Esophagus muscularis mucosa (tissue), 4 donors: ENCODE measurements at regions not wholly inside any gene's neighbourhood (a gene's known extent, or its start where the extent isn't known, plus 50 kb on each side); places are given as distances from the start of the nearest gene placed in this dataset.
"Not testable (repeated sequence)": the region's sequence is repeated elsewhere in the genome, so short reads cannot be mapped to it uniquely, and the experiment has no call there.

Experiments
- DNase-seq: peaks from one replicate; pipeline ENCODE4 v3.0.0-alpha.2; 2017; ENCODE audit errors: extremely low spot score
- H3K27ac ChIP-seq, 4 donors: fragments of 200-600 bp; sonication (generic); replicated peaks in 1 of 4; 1 replicate in 3 of 4; 2 replicates in 1 of 4; pipeline ENCODE4 v1.5.1; 2016 to 2019; ENCODE audit warnings: mild to moderate bottlenecking in 1 of 4
- H3K27me3 ChIP-seq, 4 donors: fragments of 200-600 bp; sonication (generic); one replicate each; pipeline versions ENCODE4 v1.5.1 to v1.6.0; 2016 to 2019
- H3K36me3 ChIP-seq, 4 donors: fragments of 200-600 bp; sonication (generic); one replicate each; pipeline ENCODE4 v1.5.1; 2016 to 2019
- H3K4me1 ChIP-seq, 4 donors: fragments of 200-600 bp; sonication (generic); one replicate each; pipeline ENCODE4 v1.5.1; 2016 to 2019
- H3K4me3 ChIP-seq, 4 donors: fragments of 200-600 bp; sonication (generic); 1 replicate in 2 of 4; 2 replicates in 2 of 4; pipeline ENCODE4 v1.5.1; 2016 to 2019; ENCODE audit warnings: mild to moderate bottlenecking in 4 of 4, moderate library complexity in 1 of 4
- H3K9me3 ChIP-seq, 4 donors: fragments of 200-600 bp; sonication (generic); 1 replicate in 3 of 4; 2 replicates in 1 of 4; pipeline ENCODE4 v1.5.1; 2016 to 2019
- EP300 ChIP-seq: sonication (generic); formaldehyde crosslinking; IDR thresholded peaks from one replicate; pipeline ENCODE4 v1.6.1; 2017; ENCODE audit warnings: antibody characterized with exemption
- POLR2A ChIP-seq: fragments of 450-650 bp; IDR thresholded peaks from one replicate; pipeline ENCODE4 v1.6.1; 2017; ENCODE audit warnings: antibody characterized with exemption, moderate library complexity, mild to moderate bottlenecking, low read depth
- POLR2AphosphoS5 ChIP-seq, 2 donors: sonication (generic); formaldehyde crosslinking; IDR thresholded peaks; one replicate each; pipeline ENCODE4 v1.6.1; 2017; ENCODE audit warnings: antibody characterized with exemption in 2 of 2
- WGBS: methylation state at CpG from one replicate; pipeline ENCODE4 v1.1.5; 2018; 5-methylcytosine and 5-hydroxymethylcytosine counted together
- intact Hi-C: fragments of 100-400 bp; cut with DNase I; formaldehyde crosslinking; loops from one replicate; pipeline ENCODE4 v1.15.1; 2023
- TF ChIP-seq, protein P1 (sequence below), 3 experiments: fragments of 200-600 bp in 2 of 3; fragments of 450-650 bp in 1 of 3; sonication (generic) in 2 of 3; IDR thresholded peaks; one replicate each; pipeline ENCODE4 v1.5.1; 2017 to 2019; ENCODE audit warnings: antibody characterized with exemption in 3 of 3, mild to moderate bottlenecking in 2 of 3, moderate library complexity in 1 of 3

DNA sequence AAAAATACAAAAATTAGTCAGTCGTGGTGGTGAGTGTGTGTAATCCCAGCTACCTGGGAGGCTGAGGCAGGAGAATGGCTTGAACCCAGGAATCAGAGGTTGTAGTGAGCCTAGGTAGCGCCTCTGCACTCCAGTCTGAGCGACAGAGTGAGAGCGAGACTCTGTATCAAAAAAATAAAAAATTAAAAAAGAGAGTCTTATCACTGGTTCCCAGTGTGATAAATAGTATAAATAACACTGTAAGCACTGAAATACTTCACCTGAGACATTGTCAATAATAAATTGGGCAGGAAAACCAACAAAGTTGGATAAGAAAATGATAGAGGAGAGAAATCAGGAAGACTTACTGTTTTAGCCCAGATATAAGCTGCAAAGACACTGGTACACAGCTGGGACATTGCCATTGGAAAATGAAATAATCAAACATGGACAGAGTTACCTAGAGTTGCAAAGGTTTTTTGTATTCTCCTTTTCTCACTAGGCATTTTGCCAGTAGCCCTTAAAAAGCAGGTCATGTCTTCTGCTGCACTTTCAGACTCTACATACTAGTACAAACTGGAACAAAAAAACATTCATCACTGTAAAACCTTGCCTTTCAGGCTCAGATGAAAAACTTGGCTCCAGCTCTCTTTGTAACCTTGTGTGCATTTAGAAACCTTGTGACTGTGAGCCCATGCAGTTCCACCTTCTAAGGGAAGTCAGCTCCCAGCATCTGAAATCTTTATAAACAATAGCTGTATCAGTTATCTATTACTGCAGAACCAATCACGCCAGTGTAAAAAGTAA is 55.0 kb upstream of the PPP1R2C start:
- Histone ChIP-seq H3K27me3 (no peaks in the 10 kb centered on the region), H3K36me3 (no peaks in the 10 kb centered on the region), H3K9me3 (peaks cover 0 to 6% (median 0%) of the 10 kb centered on the region in 4 donors), H3K4me3 (no peak overlapping the region), H3K4me1 (peaks cover 0 to 5% (median 0%) of the 10 kb centered on the region in 4 donors), H3K27ac (no peak overlapping the region)
- TF ChIP-seq EP300: no peak
- no peak for TF ChIP-seq POLR2A
- no peak for TF ChIP-seq POLR2AphosphoS5 (IDR thresholded peaks at IDR 0.05)
- TF ChIP-seq, protein P1, sequence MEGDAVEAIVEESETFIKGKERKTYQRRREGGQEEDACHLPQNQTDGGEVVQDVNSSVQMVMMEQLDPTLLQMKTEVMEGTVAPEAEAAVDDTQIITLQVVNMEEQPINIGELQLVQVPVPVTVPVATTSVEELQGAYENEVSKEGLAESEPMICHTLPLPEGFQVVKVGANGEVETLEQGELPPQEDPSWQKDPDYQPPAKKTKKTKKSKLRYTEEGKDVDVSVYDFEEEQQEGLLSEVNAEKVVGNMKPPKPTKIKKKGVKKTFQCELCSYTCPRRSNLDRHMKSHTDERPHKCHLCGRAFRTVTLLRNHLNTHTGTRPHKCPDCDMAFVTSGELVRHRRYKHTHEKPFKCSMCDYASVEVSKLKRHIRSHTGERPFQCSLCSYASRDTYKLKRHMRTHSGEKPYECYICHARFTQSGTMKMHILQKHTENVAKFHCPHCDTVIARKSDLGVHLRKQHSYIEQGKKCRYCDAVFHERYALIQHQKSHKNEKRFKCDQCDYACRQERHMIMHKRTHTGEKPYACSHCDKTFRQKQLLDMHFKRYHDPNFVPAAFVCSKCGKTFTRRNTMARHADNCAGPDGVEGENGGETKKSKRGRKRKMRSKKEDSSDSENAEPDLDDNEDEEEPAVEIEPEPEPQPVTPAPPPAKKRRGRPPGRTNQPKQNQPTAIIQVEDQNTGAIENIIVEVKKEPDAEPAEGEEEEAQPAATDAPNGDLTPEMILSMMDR (IDR thresholded peaks at IDR 0.05): no peak
- no peak for DNase-seq
- WGBS: 89% methylated on average over 5 of the region's 5 CpGs
- intact Hi-C loops: no loop called here

- H3K9me3 ChIP-seq, H3K27me3 ChIP-seq, H3K36me3 ChIP-seq, intact Hi-C loops, DNase-seq, H3K27ac ChIP-seq, H3K4me1 ChIP-seq, H3K4me3 ChIP-seq: not testable (repeated sequence)
- WGBS: 66% methylated on average over 4 of the region's 4 CpGs
These were observed 55.6 kb upstream of the PPP1R2C start for GRCh38 chrX:42833550-42833940.

GRCh38 chrX:42837101-42837726 is 59.3 kb upstream of the PPP1R2C start:
- H3K4me1 ChIP-seq: peaks cover 0 to 5% (median 0%) of the 10 kb centered on the region in 4 donors
- H3K36me3 ChIP-seq: no peaks in the 10 kb centered on the region
- no peak overlapping the region for H3K27ac ChIP-seq
- H3K27me3 ChIP-seq: no peaks in the 10 kb centered on the region
- no peak for DNase-seq
- intact Hi-C loops: no loop called here
- H3K4me3 ChIP-seq: no peak overlapping the region
- TF ChIP-seq EP300 (no peak), POLR2A (no peak), POLR2AphosphoS5 (IDR thresholded peaks at IDR 0.05) (no peak)
- TF ChIP-seq, protein P1 (IDR thresholded peaks at IDR 0.05): no peak
- no peaks in the 10 kb centered on the region for H3K9me3 ChIP-seq
- WGBS: 53% methylated on average over 4 of the region's 4 CpGs

GRCh38 chrX:42837747-42838146 is 59.8 kb upstream of the PPP1R2C start:
- H3K4me3 ChIP-seq: no peak overlapping the region
- no peaks in the 10 kb centered on the region for H3K36me3 ChIP-seq
- peaks cover 0 to 5% (median 0%) of the 10 kb centered on the region in 4 donors for H3K4me1 ChIP-seq
- H3K27me3 ChIP-seq: no peaks in the 10 kb centered on the region
- H3K27ac ChIP-seq: no peak overlapping the region
- DNase-seq: no peak
- TF ChIP-seq EP300 (no peak), POLR2AphosphoS5 (IDR thresholded peaks at IDR 0.05) (no peak), POLR2A (no peak)
- TF ChIP-seq, protein P1 (IDR thresholded peaks at IDR 0.05): no peak
- intact Hi-C loops: no loop called here
- no peaks in the 10 kb centered on the region for H3K9me3 ChIP-seq

- H3K4me3 ChIP-seq: no peak overlapping the region
- no peak for DNase-seq
- H3K4me1 ChIP-seq: no peaks in the 10 kb centered on the region
- no peak for TF ChIP-seq EP300
- TF ChIP-seq POLR2A: no peak
- TF ChIP-seq POLR2AphosphoS5 (IDR thresholded peaks at IDR 0.05): no peak
- TF ChIP-seq, protein P1 (IDR thresholded peaks at IDR 0.05): no peak
- no peaks in the 10 kb centered on the region for H3K27me3 ChIP-seq
- H3K9me3 ChIP-seq: no peaks in the 10 kb centered on the region
- intact Hi-C loops: no loop called here
- no peaks in the 10 kb centered on the region for H3K36me3 ChIP-seq
- H3K27ac ChIP-seq: no peak overlapping the region
These were observed 61.7 kb upstream of the PPP1R2C start for GRCh38 chrX:42839632-42840031.
